Retinal pigment epithelial cell (primary cell): ENCODE measurements at regions not wholly inside any gene's neighbourhood (a gene's known extent, or its start where the extent isn't known, plus 50 kb on each side); places are given as distances from the start of the nearest gene placed in this dataset.

Experiments used
- DNase-seq: peaks from one replicate; pipeline ENCODE4 v3.0.0-alpha.2; 2010; ENCODE audit warnings: low read depth
- H3K4me3 ChIP-seq: 2 replicates; pipeline ENCODE4 v1.5.1; 2011; ENCODE audit warnings: mild to moderate bottlenecking, low read length, control low read depth, moderate library complexity
- CTCF ChIP-seq: conservative IDR thresholded peaks from 2 replicates; pipeline ENCODE4 v1.5.1; 2011; ENCODE audit warnings: low read depth, low read length, control low read depth, inconsistent platforms

DNA sequence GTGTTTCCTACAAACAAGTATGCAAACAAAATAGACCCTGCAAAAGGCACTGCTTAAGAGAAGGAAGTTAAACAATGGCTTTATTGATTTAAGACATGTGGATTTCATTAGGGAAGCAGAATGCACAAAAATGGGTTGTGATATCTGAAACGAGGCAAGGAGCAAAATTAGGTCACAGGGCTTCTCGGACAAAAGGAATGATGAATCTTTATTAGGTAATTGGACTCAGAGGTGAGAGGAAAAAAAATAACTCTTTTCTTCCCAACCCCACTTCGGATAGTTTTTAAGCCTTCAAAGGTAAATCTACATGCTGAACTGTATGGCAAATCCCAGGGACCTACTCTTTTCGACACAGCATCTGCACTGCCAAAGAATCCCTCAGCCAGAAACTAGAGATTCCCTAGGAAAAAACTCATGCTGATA, 183.0 kb upstream of the TAB2 start:
- no peak overlapping the region for H3K4me3 ChIP-seq
- DNase-seq: no peak
- no peak for TF ChIP-seq CTCF

DNA sequence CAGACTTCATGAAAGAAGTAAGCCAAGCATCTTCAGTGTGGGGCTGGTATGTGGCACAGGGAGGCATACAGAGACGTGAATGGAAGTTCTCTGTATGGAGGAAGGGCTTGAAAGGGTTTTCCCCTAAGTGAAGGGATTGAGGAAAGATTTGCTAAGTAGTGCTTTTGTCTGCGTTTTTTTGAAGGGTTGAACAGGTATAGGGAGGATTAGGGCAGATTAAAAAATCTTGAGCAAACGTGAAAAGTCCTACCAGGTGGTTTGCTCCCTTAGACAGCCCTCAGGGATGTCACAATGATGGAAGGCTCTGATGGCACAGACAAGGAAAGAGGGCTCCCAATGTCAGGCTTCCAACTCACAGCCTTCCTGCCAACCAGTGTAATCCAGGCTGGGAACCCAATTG, 181.7 kb upstream of the TAB2 start:
- TF ChIP-seq CTCF: no peak
- DNase-seq: no peak

DNA sequence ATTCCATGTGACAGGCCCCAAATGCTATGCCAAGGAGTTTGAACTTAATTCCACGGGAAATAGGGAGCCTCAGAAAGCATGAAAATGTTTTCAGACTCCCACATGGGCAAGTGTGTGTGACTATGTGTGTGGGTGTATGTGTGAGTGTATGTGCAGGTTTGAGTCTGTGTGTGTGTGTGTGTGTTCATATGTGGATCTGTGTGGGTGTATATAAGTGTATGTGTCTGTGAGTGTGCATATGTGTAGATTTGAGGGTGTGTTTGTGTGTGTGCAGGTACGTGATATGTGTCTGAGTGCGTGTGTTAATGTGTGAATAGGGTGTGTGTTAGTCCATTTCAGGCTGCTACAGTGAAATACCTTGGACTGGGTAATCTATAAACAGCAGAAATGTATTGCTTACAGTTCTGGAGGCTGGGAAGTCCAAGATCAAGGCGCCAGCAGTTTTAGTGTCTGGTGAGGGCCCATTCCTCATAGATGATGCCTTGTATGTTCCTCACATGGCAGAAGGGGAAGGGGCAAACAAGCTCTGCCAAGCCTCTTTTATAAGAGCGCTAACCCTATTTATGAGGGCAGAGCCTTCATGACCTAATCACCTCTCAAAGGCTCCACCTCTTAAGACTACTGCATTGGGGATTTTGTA, 181.1 kb upstream of the TAB2 start:
- no peak for TF ChIP-seq CTCF
- no peak overlapping the region for H3K4me3 ChIP-seq
- DNase-seq: no peak

More for the DNA sequence above, 181.7 kb upstream of the TAB2 start:
- H3K4me3 ChIP-seq: no peak overlapping the region

DNA sequence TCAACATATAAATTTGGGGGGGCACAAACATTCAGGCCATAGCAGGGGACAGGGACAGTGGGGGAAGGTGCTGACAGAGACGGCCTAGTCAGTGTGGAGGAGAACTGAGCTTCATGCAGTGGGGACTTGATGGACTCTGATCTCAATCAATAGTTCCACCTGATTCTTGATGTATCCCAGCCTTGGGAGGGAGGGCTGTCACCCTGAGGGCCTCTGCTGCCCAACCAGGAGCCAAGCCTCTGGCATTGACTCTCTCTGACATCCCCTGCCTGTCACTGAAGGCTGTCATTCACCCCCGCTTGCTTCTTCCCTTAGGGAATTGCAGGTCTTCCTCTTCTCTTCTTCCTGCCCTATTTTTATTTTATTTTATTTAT, 180.6 kb upstream of the TAB2 start:
- TF ChIP-seq CTCF: no peak
- DNase-seq: no peak

DNA sequence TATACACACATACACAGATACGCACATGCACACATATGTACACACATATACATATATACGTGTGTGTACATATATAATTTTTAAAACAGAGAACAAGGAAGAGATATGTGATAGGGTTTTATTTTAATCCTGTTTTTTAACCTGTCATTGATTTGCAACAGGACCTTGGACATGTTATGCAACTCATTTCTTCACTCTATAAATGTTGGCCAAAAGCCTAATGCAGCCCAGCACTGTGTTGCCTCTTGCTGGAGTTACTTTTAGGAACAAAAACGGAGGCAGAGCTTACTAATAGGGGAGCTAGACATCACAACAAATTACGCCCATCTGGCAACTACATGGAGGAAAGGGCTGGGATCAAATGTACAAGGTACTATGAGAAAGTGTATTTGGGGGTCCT, 179.9 kb upstream of the TAB2 start:
- TF ChIP-seq CTCF: no peak
- H3K4me3 ChIP-seq: no peak overlapping the region
- DNase-seq: no peak

More for the DNA sequence above, 180.6 kb upstream of the TAB2 start:
- no peak overlapping the region for H3K4me3 ChIP-seq

DNA sequence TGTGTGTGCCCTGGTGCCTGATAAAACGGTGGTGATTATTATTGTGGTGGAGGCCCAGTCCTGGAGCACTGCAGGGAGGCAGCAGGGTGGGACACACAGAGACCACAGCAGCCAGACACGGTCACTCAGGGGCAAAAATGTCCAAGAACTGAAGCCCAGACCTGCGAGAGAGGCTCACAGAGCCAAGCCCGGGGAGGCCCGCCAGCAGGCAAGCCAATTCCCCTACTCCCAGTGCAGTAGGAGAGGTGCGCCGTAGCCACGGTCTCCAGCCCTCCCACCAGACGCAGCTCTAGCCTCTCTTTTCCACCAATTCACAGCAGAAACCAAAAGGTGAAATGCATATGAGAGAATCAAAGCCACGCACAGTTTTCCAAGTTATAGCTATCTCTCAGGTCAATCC, 179.4 kb upstream of the TAB2 start:
- DNase-seq: no peak
- no peak overlapping the region for H3K4me3 ChIP-seq
- TF ChIP-seq CTCF: no peak

- DNase-seq: no peak
- H3K4me3 ChIP-seq: no peak overlapping the region
- no peak for TF ChIP-seq CTCF
These were observed 178.7 kb upstream of the TAB2 start for GRCh38 chr6:149138699-149139294.
